Pancreas (tissue), 10 donors: ENCODE measurements at regions not wholly inside any gene's neighbourhood (a gene's known extent, or its start where the extent isn't known, plus 50 kb on each side); places are given as distances from the start of the nearest gene placed in this dataset.
"Not testable (repeated sequence)": the region's sequence is repeated elsewhere in the genome, so short reads cannot be mapped to it uniquely, and the experiment has no call there.

Experiments
- ATAC-seq, 4 donors: fragments of 200-7000 bp; cut with Tn5 transposase; one replicate each; pipeline versions ENCODE4 v1.8.0 to v1.9.1; 2020; ENCODE audit warnings: mild to moderate bottlenecking in 4 of 4, moderate library complexity in 4 of 4
- DNase-seq, 6 donors: peaks; one replicate each; pipeline ENCODE4 v3.0.0-alpha.2; 2020
- FAIRE-seq: peaks from 2 replicates; lab custom pipeline; 2012; peaks lifted over from hg19 to GRCh38; lab: Jason Lieb, UNC
- H3K27ac ChIP-seq, 4 donors: fragments of 200-600 bp; sonication (generic); 1 replicate in 3 of 4; 2 replicates in 1 of 4; pipeline versions ENCODE4 v1.5.0 to v1.8.0; 2020
- H3K27me3 ChIP-seq, 4 donors: fragments of 200-600 bp; one replicate each; pipeline ENCODE4 v1.8.0; 2021
- H3K36me3 ChIP-seq, 3 donors: fragments of 200-600 bp; sonication (generic) in 1 of 3; one replicate each; pipeline versions ENCODE4 v1.5.0 to v1.8.0; 2020 to 2021
- H3K4me1 ChIP-seq, 3 donors: fragments of 200-600 bp; one replicate each; pipeline ENCODE4 v1.8.0; 2021
- H3K4me3 ChIP-seq, 4 donors: fragments of 200-600 bp; sonication (generic) in 2 of 4; one replicate each; pipeline versions ENCODE4 v1.5.0 to v1.8.0; 2020 to 2021
- H3K9me3 ChIP-seq, 4 donors: fragments of 200-600 bp; one replicate each; pipeline ENCODE4 v1.8.0; 2021
- CTCF ChIP-seq, 4 donors: fragments of 200-600 bp; sonication (generic) in 3 of 4; IDR thresholded peaks; one replicate each; pipeline versions ENCODE4 v1.5.0 to v1.8.0; 2021; ENCODE audit warnings: antibody characterized with exemption in 4 of 4
- WGBS, 2 donors: extraction: QIAGEN DNeasy Blood & Tissue Kit; methylation state at CpG; one replicate each; pipeline ENCODE4 v1.1.7; 2013; 5-methylcytosine and 5-hydroxymethylcytosine counted together
- intact Hi-C, 3 donors: fragments of 100-400 bp; cut with DNase I; formaldehyde crosslinking; loops; one replicate each; pipeline versions ENCODE4 v1.11.1 to v1.14.2; 2022
- donor health status: healthy with polysubstance abuse.
- donor health status: DM: no; HTN: no; CAD: no; lungs with moderate emphysema.
- donor health status: DM: no; HTN: no; CAD: no.
- donor health status: control.
- donor health status: control.
- donor health status: Bipolar disorder and iron deficiency.
- donor health status: DM: yes; HTN: yes; CAD: no.
- donor health status: DM: no; HTN: no; CAD: no.
- donor health status: DM: no; HTN: no; CAD: no.
- donor health status: DM: yes; HTN: yes; CAD: no.

DNA sequence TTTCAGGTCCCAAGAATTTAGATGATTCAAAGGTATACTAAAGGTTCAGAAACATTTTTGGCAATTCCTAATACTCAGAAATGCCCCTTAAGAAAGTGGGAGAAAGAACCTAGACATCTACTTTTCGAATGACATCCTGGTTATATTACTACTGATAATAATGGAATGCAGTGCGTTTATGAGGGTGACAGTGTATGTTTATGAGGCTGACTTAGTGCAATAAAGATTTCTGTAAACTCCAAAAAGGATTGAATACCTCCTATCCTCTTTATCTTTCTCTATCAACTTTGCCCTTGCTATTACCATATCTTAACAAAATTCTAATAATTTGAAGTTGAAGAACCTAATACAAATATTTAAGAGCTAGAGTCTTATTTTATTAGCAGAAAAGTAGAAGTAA is 348.9 kb upstream of the EPHA6 start:
- no peaks in the 10 kb centered on the region for H3K9me3 ChIP-seq
- DNase-seq: no peak
- H3K4me1 ChIP-seq: no peaks in the 10 kb centered on the region
- FAIRE-seq: no peak
- H3K27ac ChIP-seq: no peak overlapping the region
- 33 to 60% methylated on average over 2 of the region's 2 CpGs for WGBS, 2 donors
- ATAC-seq: no peak
- intact Hi-C loops: no loop called here
- H3K36me3 ChIP-seq: no peaks in the 10 kb centered on the region
- no peak overlapping the region for H3K4me3 ChIP-seq
- H3K27me3 ChIP-seq: no peaks in the 10 kb centered on the region
- TF ChIP-seq CTCF (IDR thresholded peaks at IDR 0.05): no peak

DNA sequence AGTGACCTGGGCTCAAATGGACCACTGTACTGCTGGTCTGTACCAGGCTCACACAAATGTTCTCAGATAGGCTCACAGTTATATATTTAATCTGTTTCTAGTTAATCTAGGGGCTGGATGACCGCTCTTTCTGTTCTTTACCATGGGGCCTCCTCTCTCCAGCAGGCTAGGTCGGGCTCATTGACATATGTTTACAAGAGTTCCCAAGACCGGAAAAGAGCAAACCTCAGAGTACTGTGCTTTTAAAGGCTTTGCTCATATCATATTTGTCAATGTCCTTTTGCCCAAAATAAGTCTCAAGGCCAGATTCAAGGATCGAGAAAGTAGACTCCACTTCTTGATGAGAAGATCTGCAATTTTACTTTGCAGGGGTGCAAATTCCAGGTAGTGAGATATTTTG is 348.0 kb upstream of the EPHA6 start:
- no peak for TF ChIP-seq CTCF (IDR thresholded peaks at IDR 0.05)
- FAIRE-seq: no peak
- intact Hi-C loops: no loop called here

GRCh38 chr3:96467639-96468038 is 346.8 kb upstream of the EPHA6 start:
- H3K36me3 ChIP-seq: no peaks in the 10 kb centered on the region
- H3K27me3 ChIP-seq: no peaks in the 10 kb centered on the region
- no peaks in the 10 kb centered on the region for H3K4me1 ChIP-seq
- no peak overlapping the region for H3K27ac ChIP-seq
- FAIRE-seq (no peak), ATAC-seq (no peak), DNase-seq (no peak)
- TF ChIP-seq CTCF (IDR thresholded peaks at IDR 0.05): no peak
- WGBS, 2 donors: 76 to 83% methylated on average over 8 of the region's 8 CpGs
- no peaks in the 10 kb centered on the region for H3K9me3 ChIP-seq
- H3K4me3 ChIP-seq: no peak overlapping the region
- intact Hi-C loops: no loop called here

More for the DNA sequence above, 348.0 kb upstream of the EPHA6 start:
- Histone ChIP-seq H3K9me3 (no peaks in the 10 kb centered on the region), H3K27ac (no peak overlapping the region), H3K27me3 (no peaks in the 10 kb centered on the region), H3K4me3 (no peak overlapping the region), H3K4me1 (no peaks in the 10 kb centered on the region), H3K36me3 (no peaks in the 10 kb centered on the region)
- no peak for DNase-seq
- 61 to 77% methylated on average over 4 of the region's 4 CpGs for WGBS, 2 donors
- no peak for ATAC-seq

GRCh38 chr3:96478496-96478895 is 335.9 kb upstream of the EPHA6 start:
- no peak for ATAC-seq
- FAIRE-seq: no peak
- no peaks in the 10 kb centered on the region for H3K9me3 ChIP-seq
- no peak overlapping the region for H3K4me3 ChIP-seq
- DNase-seq: no peak
- intact Hi-C loops: no loop called here
- no peaks in the 10 kb centered on the region for H3K4me1 ChIP-seq
- H3K27ac ChIP-seq: no peak overlapping the region
- H3K27me3 ChIP-seq: no peaks in the 10 kb centered on the region
- TF ChIP-seq CTCF (IDR thresholded peaks at IDR 0.05): no peak
- no peaks in the 10 kb centered on the region for H3K36me3 ChIP-seq

GRCh38 chr3:96480881-96481280 is 333.5 kb upstream of the EPHA6 start:
- Histone ChIP-seq H3K4me3 (no peak overlapping the region), H3K27me3 (no peaks in the 10 kb centered on the region), H3K9me3 (no peaks in the 10 kb centered on the region), H3K27ac (no peak overlapping the region), H3K4me1 (no peaks in the 10 kb centered on the region), H3K36me3 (no peaks in the 10 kb centered on the region)
- 86 to 93% methylated on average over 18 of the region's 18 CpGs for WGBS, 2 donors
- TF ChIP-seq CTCF (IDR thresholded peaks at IDR 0.05): no peak
- ATAC-seq (no peak), DNase-seq (no peak), FAIRE-seq (no peak)
- intact Hi-C loops: no loop called here

- H3K36me3 ChIP-seq, FAIRE-seq, intact Hi-C loops, H3K9me3 ChIP-seq, H3K27me3 ChIP-seq, H3K4me3 ChIP-seq, H3K27ac ChIP-seq, H3K4me1 ChIP-seq, DNase-seq, ATAC-seq: not testable (repeated sequence)
- WGBS, 2 donors: 67 to 77% methylated on average over 1 of the region's 1 CpG
Observed at GRCh38 chr3:96483191-96483590, 331.2 kb upstream of the EPHA6 start.
